HAP-1 (cell line): ENCODE measurements at regions not wholly inside any gene's neighbourhood (a gene's known extent, or its start where the extent isn't known, plus 50 kb on each side); places are given as distances from the start of the nearest gene placed in this dataset.

ENCODE experiments used
- DNase-seq, 2 experiments: peaks; one replicate each; pipeline ENCODE4 v3.0.0-alpha.2; 2016 to 2020; ENCODE audit warnings: low spot score in 2 of 2
- H3K27me3 ChIP-seq: fragments of 250-450 bp; sonication (Bioruptor Pico); 2 replicates; pipeline ENCODE4 v1.5.1; 2020; ENCODE audit warnings: low read depth, mild to moderate bottlenecking, moderate library complexity
- H3K36me3 ChIP-seq: fragments of 250-450 bp; sonication (Bioruptor Pico); replicated peaks from 2 replicates; pipeline ENCODE4 v1.5.1; 2020; ENCODE audit warnings: mild to moderate bottlenecking
- H3K4me1 ChIP-seq: fragments of 250-450 bp; sonication (Bioruptor Pico); 2 replicates; pipeline ENCODE4 v1.5.1; 2020; ENCODE audit warnings: mild to moderate bottlenecking
- H3K4me3 ChIP-seq: fragments of 250-450 bp; sonication (Bioruptor Pico); 2 replicates; pipeline ENCODE4 v1.5.1; 2020; ENCODE audit warnings: mild to moderate bottlenecking, moderate library complexity
- H3K9me3 ChIP-seq: fragments of 250-450 bp; sonication (Bioruptor Pico); 2 replicates; pipeline ENCODE4 v1.5.1; 2020; ENCODE audit warnings: mild to moderate bottlenecking, moderate library complexity
- in situ Hi-C: fragments of 300-500 bp; cut with MboI; formaldehyde crosslinking; loops from 3 replicates; pipeline ENCODE4 v1.14.3; 2020; ENCODE audit warnings: low sequenced_read_pairs, inconsistent platforms, mixed read lengths

- H3K4me3 ChIP-seq, result no peak overlapping the region
- in situ Hi-C loops, result no loop called here
- no peaks in the 10 kb centered on the region for H3K9me3 ChIP-seq
- no peak for DNase-seq
- H3K36me3 ChIP-seq, result no peaks in the 10 kb centered on the region
- no peaks in the 10 kb centered on the region for H3K27me3 ChIP-seq
- no peaks in the 10 kb centered on the region for H3K4me1 ChIP-seq
Observed at GRCh38 chr6:77341058-77341986, 122.0 kb downstream of the HTR1B start.

DNA sequence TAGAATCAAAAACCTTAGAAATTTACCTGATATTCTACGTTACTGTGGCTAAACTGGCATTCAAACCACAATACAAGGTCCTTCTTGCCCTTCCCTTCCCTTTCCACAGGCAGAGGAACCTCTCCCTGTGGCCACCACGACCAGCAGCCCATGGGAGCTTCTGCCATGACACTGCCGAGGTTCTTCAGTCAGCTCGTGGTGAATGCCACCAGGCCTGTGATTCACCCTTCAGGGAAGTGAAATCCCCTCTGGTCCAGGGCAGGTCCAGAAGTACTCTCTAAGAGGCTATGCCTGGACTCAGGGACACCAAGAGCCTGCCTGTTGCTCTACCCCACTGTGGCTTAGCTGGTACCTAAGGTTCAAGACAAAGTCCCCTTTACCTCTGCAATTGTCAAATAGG, 123.0 kb downstream of the HTR1B start:
- Histone ChIP-seq H3K27me3 (no peaks in the 10 kb centered on the region), H3K4me1 (no peaks in the 10 kb centered on the region), H3K9me3 (no peaks in the 10 kb centered on the region), H3K4me3 (no peak overlapping the region), H3K36me3 (no peaks in the 10 kb centered on the region)
- no peak for DNase-seq
- in situ Hi-C loops, result no loop called here

GRCh38 chr6:77339926-77340325, 123.4 kb downstream of the HTR1B start:
- in situ Hi-C loops, result no loop called here
- Histone ChIP-seq H3K4me1 (no peaks in the 10 kb centered on the region), H3K9me3 (no peaks in the 10 kb centered on the region), H3K4me3 (no peak overlapping the region), H3K27me3 (no peaks in the 10 kb centered on the region), H3K36me3 (no peaks in the 10 kb centered on the region)
- DNase-seq, result no peak

- Histone ChIP-seq H3K9me3 (no peaks in the 10 kb centered on the region), H3K4me1 (no peaks in the 10 kb centered on the region), H3K27me3 (no peaks in the 10 kb centered on the region), H3K4me3 (no peak overlapping the region), H3K36me3 (no peaks in the 10 kb centered on the region)
- in situ Hi-C loops, result no loop called here
- no peak for DNase-seq
Observed at GRCh38 chr6:77337392-77337791, 125.9 kb downstream of the HTR1B start.

GRCh38 chr6:77334093-77334492, 129.2 kb downstream of the HTR1B start:
- no peak overlapping the region for H3K4me3 ChIP-seq
- H3K4me1 ChIP-seq, result no peaks in the 10 kb centered on the region
- H3K27me3 ChIP-seq, result no peaks in the 10 kb centered on the region
- no peaks in the 10 kb centered on the region for H3K36me3 ChIP-seq
- no peak for DNase-seq
- in situ Hi-C loops, result no loop called here
- H3K9me3 ChIP-seq, result no peaks in the 10 kb centered on the region

GRCh38 chr6:77332915-77333623, 130.2 kb downstream of the HTR1B start:
- Histone ChIP-seq H3K4me1 (no peaks in the 10 kb centered on the region), H3K9me3 (no peaks in the 10 kb centered on the region), H3K4me3 (no peak overlapping the region), H3K27me3 (no peaks in the 10 kb centered on the region), H3K36me3 (no peaks in the 10 kb centered on the region)
- in situ Hi-C loops, result no loop called here
- DNase-seq, result no peak

DNA sequence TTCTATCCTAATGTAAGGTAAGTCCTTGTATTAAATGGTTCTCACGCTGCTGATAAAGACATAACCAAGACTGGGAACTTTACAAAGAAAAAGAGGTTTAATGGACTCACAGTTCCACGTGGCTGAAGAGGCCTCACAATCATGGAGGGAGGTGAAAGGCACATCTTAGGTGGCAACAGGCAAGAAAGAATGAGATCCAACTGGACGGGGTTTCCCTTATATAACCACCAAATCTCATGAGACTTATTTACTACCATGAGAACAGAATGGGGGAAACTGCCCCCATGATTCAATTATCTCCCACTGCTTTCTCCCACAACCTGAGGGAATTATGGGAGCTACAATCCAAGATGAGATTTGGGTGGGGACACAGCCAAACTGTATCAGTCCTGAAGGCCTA, 136.6 kb downstream of the HTR1B start:
- in situ Hi-C loops, result no loop called here
- no peak for DNase-seq
- Histone ChIP-seq H3K36me3 (no peaks in the 10 kb centered on the region), H3K9me3 (no peaks in the 10 kb centered on the region), H3K4me1 (no peaks in the 10 kb centered on the region), H3K4me3 (no peak overlapping the region), H3K27me3 (no peaks in the 10 kb centered on the region)

DNA sequence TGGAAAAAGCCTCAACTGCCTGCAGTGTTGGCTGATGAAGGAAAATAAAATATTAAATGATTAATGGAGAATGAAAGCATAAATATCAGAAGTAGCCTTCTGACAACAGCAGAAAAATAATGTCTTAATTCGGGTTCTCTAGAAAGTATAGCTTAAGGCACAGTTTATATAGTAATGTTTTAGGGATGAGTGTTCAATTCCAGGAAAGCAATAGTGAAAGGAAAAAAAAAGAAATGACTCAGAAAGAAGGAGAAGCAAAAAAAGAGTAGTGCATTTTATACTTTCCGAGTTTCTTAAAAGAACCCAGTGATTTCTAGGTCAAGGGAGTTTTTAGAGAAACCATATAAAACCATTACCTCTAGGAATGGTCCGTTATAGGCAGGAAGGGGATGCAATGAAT, 137.3 kb downstream of the HTR1B start:
- no peaks in the 10 kb centered on the region for H3K36me3 ChIP-seq
- H3K9me3 ChIP-seq, result no peaks in the 10 kb centered on the region
- no peaks in the 10 kb centered on the region for H3K27me3 ChIP-seq
- no peaks in the 10 kb centered on the region for H3K4me1 ChIP-seq
- no peak overlapping the region for H3K4me3 ChIP-seq
- no peak for DNase-seq
- in situ Hi-C loops, result no loop called here

GRCh38 chr6:77324866-77325265, 138.4 kb downstream of the HTR1B start:
- H3K36me3 ChIP-seq, result no peaks in the 10 kb centered on the region
- DNase-seq, result no peak
- no peaks in the 10 kb centered on the region for H3K4me1 ChIP-seq
- H3K27me3 ChIP-seq, result no peaks in the 10 kb centered on the region
- in situ Hi-C loops, result no loop called here
- no peaks in the 10 kb centered on the region for H3K9me3 ChIP-seq
- H3K4me3 ChIP-seq, result no peak overlapping the region

- H3K27me3 ChIP-seq, result no peaks in the 10 kb centered on the region
- in situ Hi-C loops, result no loop called here
- H3K4me1 ChIP-seq, result no peaks in the 10 kb centered on the region
Observed at GRCh38 chr6:77322604-77323003, 140.7 kb downstream of the HTR1B start.

GRCh38 chr6:77318256-77318655, 145.0 kb downstream of the HTR1B start:
- DNase-seq, result no peak

More at GRCh38 chr6:77322604-77323003, 140.7 kb downstream of the HTR1B start:
- Histone ChIP-seq H3K9me3 (no peaks in the 10 kb centered on the region), H3K36me3 (no peaks in the 10 kb centered on the region), H3K4me3 (no peak overlapping the region)
- DNase-seq, result no peak

GRCh38 chr6:77313595-77313994, 149.7 kb downstream of the HTR1B start:
- Histone ChIP-seq H3K9me3 (no peaks in the 10 kb centered on the region), H3K27me3 (no peaks in the 10 kb centered on the region), H3K4me3 (no peak overlapping the region), H3K36me3 (no peaks in the 10 kb centered on the region), H3K4me1 (no peaks in the 10 kb centered on the region)
- in situ Hi-C loops, result no loop called here
- DNase-seq, result no peak

More at GRCh38 chr6:77318256-77318655, 145.0 kb downstream of the HTR1B start:
- Histone ChIP-seq H3K4me1 (no peaks in the 10 kb centered on the region), H3K4me3 (no peak overlapping the region), H3K36me3 (no peaks in the 10 kb centered on the region), H3K9me3 (no peaks in the 10 kb centered on the region), H3K27me3 (no peaks in the 10 kb centered on the region)
- in situ Hi-C loops, result no loop called here

- Histone ChIP-seq H3K9me3 (no peaks in the 10 kb centered on the region), H3K4me1 (no peaks in the 10 kb centered on the region), H3K4me3 (no peak overlapping the region), H3K27me3 (no peaks in the 10 kb centered on the region), H3K36me3 (no peaks in the 10 kb centered on the region)
- DNase-seq, result no peak
- in situ Hi-C loops, result no loop called here
Observed at GRCh38 chr6:77299931-77300330, 163.4 kb downstream of the HTR1B start.

GRCh38 chr6:77298283-77298682, 165.0 kb downstream of the HTR1B start:
- Histone ChIP-seq H3K27me3 (no peaks in the 10 kb centered on the region), H3K4me1 (no peaks in the 10 kb centered on the region), H3K36me3 (no peaks in the 10 kb centered on the region), H3K4me3 (no peak overlapping the region), H3K9me3 (no peaks in the 10 kb centered on the region)
- in situ Hi-C loops, result no loop called here
- no peak for DNase-seq
